ENCODE measurements at regions not wholly inside any gene's neighbourhood (a gene's known extent, or its start where the extent isn't known, plus 50 kb on each side); places are given as distances from the start of the nearest gene placed in this dataset.

DNA sequence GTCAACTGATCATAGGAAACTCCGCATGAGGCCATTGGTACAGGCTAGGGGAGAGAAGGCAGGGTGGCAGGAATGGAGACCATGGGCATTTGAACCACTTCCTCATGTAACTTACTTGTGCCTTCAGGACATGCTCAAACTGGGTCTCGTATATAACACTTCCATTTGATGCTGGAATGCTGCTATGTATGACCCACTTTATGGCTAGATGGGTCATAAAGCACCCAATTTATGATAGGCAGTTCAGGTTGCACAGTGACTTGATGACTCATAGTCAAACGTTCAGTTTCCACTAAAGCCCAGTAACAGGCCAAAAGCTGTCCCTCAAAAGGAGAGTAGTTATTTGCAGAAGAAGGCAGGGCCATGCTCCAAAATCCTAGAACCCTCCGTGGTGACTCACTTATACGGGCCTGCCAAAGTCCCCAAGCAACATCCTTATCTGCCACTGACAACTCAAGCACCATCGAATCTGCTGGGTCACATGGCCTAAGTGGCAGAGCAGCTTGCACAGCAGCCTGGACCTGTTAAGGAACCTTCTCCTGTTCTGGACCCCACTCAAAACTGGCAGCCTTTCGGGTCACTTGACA lies 236.4 kb downstream of the ZC4H2 start:
- TF ChIP-seq CTCF (IDR thresholded peaks at IDR 0.05; ENCODE audit: low read length) (no peak), EZH2phosphoT487 (IDR thresholded peaks at IDR 0.05; ENCODE audit: low read length) (no peak), EZH2 (optimal IDR thresholded peaks at IDR 0.05; ENCODE audit: low read depth, low read length) (no peak)

All from MM.1S (cell line).